ENCODE measurements at regions not wholly inside any gene's neighbourhood (a gene's known extent, or its start where the extent isn't known, plus 50 kb on each side); places are given as distances from the start of the nearest gene placed in this dataset.

DNA sequence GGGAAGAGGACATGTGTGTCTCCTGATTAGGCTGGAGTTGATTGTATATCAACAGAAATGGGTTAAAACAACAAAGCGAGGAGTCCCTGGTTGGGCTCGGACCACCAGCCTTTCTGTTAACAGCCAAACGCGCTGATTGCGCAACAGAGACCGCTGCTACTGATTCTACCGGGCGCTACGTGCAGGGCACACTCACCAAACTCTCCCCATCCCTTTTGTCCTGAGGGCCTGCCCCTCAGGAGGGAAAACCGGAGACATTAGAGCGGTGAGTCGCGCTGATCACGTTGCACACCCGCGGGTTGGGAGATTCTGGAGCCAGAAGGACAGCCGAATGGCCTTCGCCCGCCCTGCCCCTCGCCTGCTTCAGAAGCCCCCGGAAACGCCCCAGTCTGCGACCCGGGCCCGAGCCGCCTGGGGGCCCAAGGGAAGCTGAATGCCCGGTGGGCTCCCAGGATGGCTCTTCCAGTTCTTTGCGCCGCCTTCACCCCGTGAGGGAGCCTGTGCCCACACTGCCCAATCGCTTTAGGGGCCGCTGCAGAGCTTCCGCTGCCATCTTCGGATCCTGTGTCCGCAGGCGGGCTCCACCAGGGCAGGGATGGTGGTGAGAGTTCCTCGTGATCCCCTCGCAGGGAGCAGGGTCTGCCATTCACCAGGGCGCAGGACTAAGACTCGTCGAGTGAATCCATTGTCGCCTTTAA lies 165.4 kb upstream of the NBPF11 start:
- ATAC-seq = no peak
- no peak for DNase-seq
- POLR2A ChIA-PET = interaction anchor here (1.6 kb wide), 1 partner anchor 17 kb away, joined by 7 read pairs; no protein-coding TSS in a partner anchor
- Histone ChIP-seq H3K4me1 (ENCODE audit: control insufficient read depth in 2 of 2, insufficient read depth in 2 of 2, low read length in 2 of 2) (peaks cover 10 to 16% of the 10 kb centered on the region in 2 donors), H3K27ac (ENCODE audit: low read depth, low read length) (no peak overlapping the region), H3K36me3 (ENCODE audit: control insufficient read depth in 2 of 3, insufficient read depth in 3 of 3, low read length in 3 of 3) (no peaks in the 10 kb centered on the region), H3K9me3 (ENCODE audit: control insufficient read depth in 2 of 3, low read length in 3 of 3) (no peaks in the 10 kb centered on the region), H3K4me3 (ENCODE audit: low read length) (no peak overlapping the region), H3K27me3 (ENCODE audit: control insufficient read depth in 2 of 2, insufficient read depth in 2 of 2, low read length in 2 of 2) (no peaks in the 10 kb centered on the region)
- H3K4me3 Mint-ChIP-seq = peak overlapping the region; percentile 86 to 98 (median 94)
- H3K9me3 Mint-ChIP-seq = peaks cover 0 to 9% (median 3%) of the 10 kb centered on the region in 11 donors
- peaks cover 1 to 59% (median 12%) of the 10 kb centered on the region in 5 donors for H3K27me3 Mint-ChIP-seq
- intact Hi-C loops (cut with micrococcal nuclease) = loop anchor here (5.0 to 10.0 kb wide), 3 partner anchors 35 to 1233 kb away; no protein-coding TSS in a partner anchor
- CTCF ChIA-PET = no interaction called here
- peaks cover 16 to 42% (median 27%) of the 10 kb centered on the region in 7 donors for H3K4me1 Mint-ChIP-seq
- H3K27ac Mint-ChIP-seq = peak overlapping the region in 3 of 9 donors; percentile 41 to 74 (median 69)
- no peaks in the 10 kb centered on the region for H3K36me3 Mint-ChIP-seq

DNA sequence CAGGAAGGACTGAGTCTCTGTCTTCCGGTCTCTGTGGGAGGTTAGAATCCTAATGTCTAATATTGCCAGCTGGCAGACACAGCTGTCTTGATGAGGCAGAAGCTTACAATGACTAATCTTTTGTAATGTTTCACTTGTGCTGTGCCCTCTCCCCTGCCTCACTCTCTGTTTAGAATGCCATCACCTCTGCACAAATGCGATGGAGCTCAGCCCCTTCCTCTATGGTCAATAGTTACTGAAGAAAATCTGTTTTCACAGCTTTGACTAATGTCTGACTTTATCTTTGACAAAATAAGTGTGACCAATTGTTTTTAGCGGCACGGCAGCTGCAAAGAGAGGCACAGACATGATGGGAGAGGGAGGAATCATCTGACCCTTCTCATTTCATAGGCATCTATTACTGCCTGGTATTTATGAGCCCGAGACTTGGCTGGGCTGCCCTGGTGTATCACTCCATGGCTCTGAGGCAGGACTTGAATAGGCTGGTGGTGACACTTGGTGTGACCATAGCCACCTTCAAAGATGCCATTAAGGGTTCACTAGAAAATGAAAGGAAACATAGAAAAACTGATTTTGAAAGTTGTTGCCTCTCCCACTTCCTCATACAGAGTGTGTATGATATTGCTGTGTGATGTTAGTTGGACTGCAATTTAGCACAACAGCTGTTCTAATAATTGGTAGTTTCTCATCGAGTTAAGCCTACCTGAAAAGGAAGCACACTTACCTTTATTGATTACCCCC lies 163.2 kb upstream of the NBPF11 start:
- H3K27ac Mint-ChIP-seq = peak overlapping the region in 1 of 9 donors; percentile 19
- CTCF ChIA-PET = interaction anchor here (0.6 kb wide), 2 partner anchors 25 to 116 kb away, joined by 3 to 5 read pairs; no protein-coding TSS in a partner anchor
- Histone ChIP-seq H3K27me3 (ENCODE audit: control insufficient read depth in 2 of 2, insufficient read depth in 2 of 2, low read length in 2 of 2) (no peaks in the 10 kb centered on the region), H3K4me1 (ENCODE audit: control insufficient read depth in 2 of 2, insufficient read depth in 2 of 2, low read length in 2 of 2) (peaks cover 10 to 16% of the 10 kb centered on the region in 2 donors), H3K36me3 (ENCODE audit: control insufficient read depth in 2 of 3, insufficient read depth in 3 of 3, low read length in 3 of 3) (no peaks in the 10 kb centered on the region), H3K27ac (ENCODE audit: low read depth, low read length) (no peak overlapping the region), H3K4me3 (ENCODE audit: low read length) (no peak overlapping the region), H3K9me3 (ENCODE audit: control insufficient read depth in 2 of 3, low read length in 3 of 3) (no peaks in the 10 kb centered on the region)
- no peak overlapping the region for H3K4me3 Mint-ChIP-seq
- ATAC-seq (no peak), DNase-seq (no peak)
- POLR2A ChIA-PET = no interaction called here
- peaks cover 16 to 39% (median 32%) of the 10 kb centered on the region in 7 donors for H3K4me1 Mint-ChIP-seq
- intact Hi-C loops (cut with micrococcal nuclease) = loop anchor here (5.0 to 10.0 kb wide), 3 partner anchors 37 to 1230 kb away; no protein-coding TSS in a partner anchor
- peaks cover 0 to 9% (median 5%) of the 10 kb centered on the region in 5 donors for H3K36me3 Mint-ChIP-seq
- peaks cover 12 to 70% (median 33%) of the 10 kb centered on the region in 5 donors for H3K27me3 Mint-ChIP-seq
- peaks cover 0 to 23% (median 14%) of the 10 kb centered on the region in 11 donors for H3K9me3 Mint-ChIP-seq

DNA sequence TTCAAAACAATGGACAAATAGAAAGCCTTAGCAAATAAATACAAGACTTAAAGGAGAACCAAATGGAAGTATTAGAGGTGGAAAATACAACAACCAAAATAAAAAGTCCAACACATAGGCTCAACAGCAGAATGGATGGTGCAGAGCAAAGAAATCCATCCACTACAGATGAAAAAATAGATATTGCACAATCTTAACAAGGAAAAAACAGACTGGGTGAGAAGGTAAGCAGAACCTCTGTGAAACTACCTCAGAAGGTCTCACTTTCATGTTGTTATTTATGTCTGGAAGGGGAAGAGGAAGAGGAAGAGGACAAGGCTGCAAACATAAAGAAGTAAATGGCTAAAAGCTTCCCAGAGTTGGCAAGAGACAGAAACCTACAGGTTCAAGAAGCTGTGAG lies 158.7 kb upstream of the NBPF11 start:
- intact Hi-C loops (cut with micrococcal nuclease) = loop anchor here in 1 of 2 donors (10.0 kb wide), 1 partner anchor 1226 kb away; no protein-coding TSS in a partner anchor
- H3K4me3 Mint-ChIP-seq = no peak overlapping the region

DNA sequence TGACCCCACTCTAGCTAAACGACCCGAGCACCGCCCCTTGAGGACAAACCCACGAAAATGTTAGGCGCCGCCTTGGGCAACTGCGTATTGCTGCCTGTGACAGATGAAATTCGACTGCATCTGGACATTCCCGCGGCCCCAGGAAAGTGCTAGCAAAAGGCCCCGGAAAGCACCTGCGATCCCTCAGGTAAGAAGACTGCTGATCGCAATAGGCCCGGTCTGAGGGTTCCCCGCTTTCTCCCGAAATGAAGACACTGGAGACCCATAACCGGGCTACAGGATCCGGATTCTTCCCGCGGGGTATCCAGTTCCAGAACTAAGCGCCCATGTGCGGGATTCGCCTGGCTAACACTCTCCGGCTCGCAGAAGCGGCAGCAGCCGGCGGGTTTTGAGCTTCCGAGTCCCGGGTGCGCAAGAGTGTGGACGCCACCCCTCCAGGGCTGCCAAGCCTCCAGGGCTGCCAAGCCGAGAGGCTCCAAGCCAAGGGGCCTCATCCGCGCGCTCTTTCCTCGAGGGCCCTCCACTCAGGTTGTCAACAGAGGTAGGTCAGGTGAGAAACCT lies 157.9 kb upstream of the NBPF11 start:
- Mint-ChIP-seq H3K4me3 (no peak overlapping the region), H3K27me3 (peaks cover 38 to 82% (median 59%) of the 10 kb centered on the region in 5 donors), H3K27ac (no peak overlapping the region), H3K4me1 (peaks cover 7 to 18% (median 14%) of the 10 kb centered on the region in 7 donors), H3K36me3 (peaks cover 0 to 12% (median 6%) of the 10 kb centered on the region in 5 donors), H3K9me3 (peaks cover 0 to 23% (median 14%) of the 10 kb centered on the region in 11 donors)
- intact Hi-C loops (cut with micrococcal nuclease) = loop anchor here in 1 of 2 donors (10.0 kb wide), 1 partner anchor 1225 kb away; no protein-coding TSS in a partner anchor
- no peaks in the 10 kb centered on the region for H3K4me1 ChIP-seq (ENCODE audit: control insufficient read depth in 2 of 2, insufficient read depth in 2 of 2, low read length in 2 of 2)
- H3K27me3 ChIP-seq (ENCODE audit: control insufficient read depth in 2 of 2, insufficient read depth in 2 of 2, low read length in 2 of 2) = peaks cover 0 to 4% of the 10 kb centered on the region in 2 donors
- CTCF ChIA-PET = no interaction called here
- H3K27ac ChIP-seq (ENCODE audit: low read depth, low read length) = no peak overlapping the region
- no peaks in the 10 kb centered on the region for H3K9me3 ChIP-seq (ENCODE audit: control insufficient read depth in 2 of 3, low read length in 3 of 3)
- H3K4me3 ChIP-seq (ENCODE audit: low read length) = no peak overlapping the region
- DNase-seq (no peak), ATAC-seq (no peak)
- POLR2A ChIA-PET = no interaction called here
- H3K36me3 ChIP-seq (ENCODE audit: control insufficient read depth in 2 of 3, insufficient read depth in 3 of 3, low read length in 3 of 3) = no peaks in the 10 kb centered on the region

More for the DNA sequence above, 158.7 kb upstream of the NBPF11 start:
- Mint-ChIP-seq H3K36me3 (peaks cover 0 to 9% (median 6%) of the 10 kb centered on the region in 5 donors), H3K27ac (no peak overlapping the region), H3K27me3 (peaks cover 30 to 74% (median 54%) of the 10 kb centered on the region in 5 donors), H3K9me3 (peaks cover 0 to 23% (median 14%) of the 10 kb centered on the region in 11 donors), H3K4me1 (peaks cover 7 to 19% (median 14%) of the 10 kb centered on the region in 7 donors)
- POLR2A ChIA-PET = no interaction called here
- Histone ChIP-seq H3K27me3 (ENCODE audit: control insufficient read depth in 2 of 2, insufficient read depth in 2 of 2, low read length in 2 of 2) (peaks cover 0 to 4% of the 10 kb centered on the region in 2 donors), H3K9me3 (ENCODE audit: control insufficient read depth in 2 of 3, low read length in 3 of 3) (no peaks in the 10 kb centered on the region), H3K36me3 (ENCODE audit: control insufficient read depth in 2 of 3, insufficient read depth in 3 of 3, low read length in 3 of 3) (no peaks in the 10 kb centered on the region), H3K4me1 (ENCODE audit: control insufficient read depth in 2 of 2, insufficient read depth in 2 of 2, low read length in 2 of 2) (no peaks in the 10 kb centered on the region), H3K4me3 (ENCODE audit: low read length) (no peak overlapping the region), H3K27ac (ENCODE audit: low read depth, low read length) (no peak overlapping the region)
- no peak for ATAC-seq
- DNase-seq = no peak
- CTCF ChIA-PET = no interaction called here

DNA sequence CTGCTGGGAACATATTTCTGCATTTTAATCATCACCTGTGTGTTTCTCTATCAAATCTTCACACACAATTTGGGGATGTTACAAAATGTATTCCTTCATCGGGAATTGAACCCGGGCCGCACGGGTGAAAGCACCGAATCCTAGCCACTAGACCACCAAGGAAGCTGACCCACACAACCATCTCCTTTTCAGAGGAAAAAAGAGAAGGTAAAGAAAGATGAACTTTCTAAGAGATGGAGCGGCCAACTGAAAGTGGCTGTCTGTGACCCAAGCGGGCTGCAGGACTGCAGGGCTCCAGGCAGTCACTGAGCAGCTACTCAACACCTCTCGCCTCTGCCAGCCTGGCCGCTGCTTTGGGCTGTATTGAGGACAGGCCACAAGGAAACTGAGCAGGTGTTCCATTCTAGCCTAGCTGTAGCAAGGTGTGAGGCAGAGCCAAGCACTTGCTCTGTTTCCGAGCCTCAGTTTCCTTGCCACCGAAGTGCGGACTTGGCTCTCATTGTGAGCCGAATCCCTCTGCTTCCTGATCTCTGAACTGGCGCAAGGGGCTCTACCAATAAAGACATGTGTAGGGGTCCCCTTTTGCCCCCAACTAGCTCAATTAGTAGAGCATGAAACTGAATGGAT lies 156.9 kb upstream of the NBPF11 start:
- Histone ChIP-seq H3K36me3 (ENCODE audit: control insufficient read depth in 2 of 3, insufficient read depth in 3 of 3, low read length in 3 of 3) (no peaks in the 10 kb centered on the region), H3K4me1 (ENCODE audit: control insufficient read depth in 2 of 2, insufficient read depth in 2 of 2, low read length in 2 of 2) (peaks cover 3 to 4% of the 10 kb centered on the region in 2 donors), H3K27ac (ENCODE audit: low read depth, low read length) (no peak overlapping the region), H3K4me3 (ENCODE audit: low read length) (no peak overlapping the region), H3K27me3 (ENCODE audit: control insufficient read depth in 2 of 2, insufficient read depth in 2 of 2, low read length in 2 of 2) (peaks cover 0 to 4% of the 10 kb centered on the region in 2 donors), H3K9me3 (ENCODE audit: control insufficient read depth in 2 of 3, low read length in 3 of 3) (no peaks in the 10 kb centered on the region)
- Mint-ChIP-seq H3K4me1 (peaks cover 10 to 25% (median 20%) of the 10 kb centered on the region in 7 donors), H3K9me3 (peaks cover 0 to 20% (median 10%) of the 10 kb centered on the region in 11 donors), H3K36me3 (peaks cover 0 to 14% (median 6%) of the 10 kb centered on the region in 5 donors), H3K4me3 (no peak overlapping the region), H3K27ac (no peak overlapping the region), H3K27me3 (peaks cover 42 to 82% (median 62%) of the 10 kb centered on the region in 5 donors)
- ChIA-PET CTCF (no interaction called here), POLR2A (no interaction called here)
- DNase-seq (no peak), ATAC-seq (no peak)
- intact Hi-C loops (cut with micrococcal nuclease) = no loop called here

DNA sequence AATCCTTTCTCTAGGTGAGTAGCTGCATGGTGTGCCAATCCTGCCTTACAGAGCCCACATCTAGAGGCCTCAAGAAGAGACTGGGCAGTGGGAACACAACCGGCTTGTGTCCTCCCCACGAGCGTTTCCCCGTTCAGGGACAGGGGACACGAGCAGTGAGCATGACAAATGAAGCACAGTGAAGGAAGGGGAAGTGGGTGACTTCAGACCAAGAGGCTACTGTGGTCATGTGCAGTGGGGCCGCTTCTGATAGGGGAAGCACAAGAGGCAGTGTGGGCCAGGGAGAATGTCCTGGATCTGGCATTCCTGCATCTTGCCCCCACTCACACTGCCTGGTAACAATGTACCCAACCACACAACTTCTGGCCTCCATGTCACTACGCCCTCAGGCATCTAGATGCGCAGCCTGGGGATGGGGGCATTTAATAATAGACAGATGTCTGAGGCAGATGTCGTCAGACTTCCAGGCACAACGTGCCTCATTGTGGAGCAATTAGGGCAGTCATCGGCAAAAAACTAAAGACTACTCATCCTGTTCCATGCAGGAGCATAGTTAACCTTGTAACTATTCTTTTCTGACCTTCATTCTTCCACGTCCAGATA lies 155.6 kb upstream of the NBPF11 start:
- POLR2A ChIA-PET = no interaction called here
- H3K27ac ChIP-seq (ENCODE audit: low read depth, low read length) = no peak overlapping the region
- ATAC-seq (peak; percentile 64), DNase-seq (no peak)
- H3K4me3 ChIP-seq (ENCODE audit: low read length) = no peak overlapping the region
- H3K9me3 ChIP-seq (ENCODE audit: control insufficient read depth in 2 of 3, low read length in 3 of 3) = no peaks in the 10 kb centered on the region
- intact Hi-C loops (cut with micrococcal nuclease) = no loop called here
- H3K27me3 ChIP-seq (ENCODE audit: control insufficient read depth in 2 of 2, insufficient read depth in 2 of 2, low read length in 2 of 2) = peaks cover 0 to 4% of the 10 kb centered on the region in 2 donors
- H3K4me1 Mint-ChIP-seq = peaks cover 14 to 32% (median 24%) of the 10 kb centered on the region in 7 donors
- no peaks in the 10 kb centered on the region for H3K36me3 ChIP-seq (ENCODE audit: control insufficient read depth in 2 of 3, insufficient read depth in 3 of 3, low read length in 3 of 3)
- H3K4me3 Mint-ChIP-seq = no peak overlapping the region
- CTCF ChIA-PET = no interaction called here
- peaks cover 0 to 15% (median 6%) of the 10 kb centered on the region in 5 donors for H3K36me3 Mint-ChIP-seq
- H3K9me3 Mint-ChIP-seq = peaks cover 0 to 15% (median 10%) of the 10 kb centered on the region in 11 donors
- peaks cover 5 to 8% of the 10 kb centered on the region in 2 donors for H3K4me1 ChIP-seq (ENCODE audit: control insufficient read depth in 2 of 2, insufficient read depth in 2 of 2, low read length in 2 of 2)
- peaks cover 45 to 76% (median 61%) of the 10 kb centered on the region in 5 donors for H3K27me3 Mint-ChIP-seq
- H3K27ac Mint-ChIP-seq = no peak overlapping the region

Data from naive thymus-derived CD4-positive, alpha-beta T cell (primary cell).